ENCODE measurements at regions not wholly inside any gene's neighbourhood (a gene's known extent, or its start where the extent isn't known, plus 50 kb on each side); places are given as distances from the start of the nearest gene placed in this dataset.

DNA sequence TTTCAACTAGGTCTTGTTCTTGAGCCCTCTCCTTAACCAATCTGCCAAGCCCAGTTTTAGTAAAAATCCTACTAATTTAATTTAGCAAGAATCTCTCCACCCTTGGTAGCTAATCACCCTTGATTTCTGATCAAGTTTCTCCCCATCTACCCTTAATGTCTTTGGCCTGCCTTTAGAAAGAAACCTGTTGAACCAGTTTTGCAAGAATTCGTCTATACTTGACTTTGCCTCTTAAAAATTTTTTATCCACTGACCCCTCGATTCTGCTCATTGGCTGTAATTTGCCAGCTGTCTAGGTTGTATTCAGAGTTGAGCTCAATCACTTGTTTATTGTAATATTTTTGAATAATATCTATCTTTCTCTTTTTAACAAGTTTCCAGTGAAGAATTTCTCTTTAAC is 1138.5 kb downstream of the CDH11 start:
- DNase-seq = no peak

DNA sequence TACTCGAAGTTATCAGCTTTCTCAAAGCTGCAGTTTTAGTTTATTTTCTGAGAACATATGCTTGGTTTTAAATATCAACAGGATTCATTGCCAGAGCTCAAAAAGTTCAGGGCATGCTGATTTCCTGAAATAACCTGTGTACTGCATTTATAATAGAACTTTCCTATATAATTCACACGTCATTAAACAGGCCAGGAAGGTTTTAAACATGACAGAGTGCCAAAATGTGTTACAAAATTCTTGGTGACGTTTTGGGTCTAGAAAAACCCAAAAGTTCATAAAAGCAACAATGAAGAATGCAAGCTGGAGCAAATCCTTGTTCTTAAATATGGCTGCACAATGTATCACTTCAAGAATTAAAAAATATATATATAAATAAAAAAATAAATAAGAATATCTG is 1139.1 kb downstream of the CDH11 start:
- DNase-seq = no peak

DNA sequence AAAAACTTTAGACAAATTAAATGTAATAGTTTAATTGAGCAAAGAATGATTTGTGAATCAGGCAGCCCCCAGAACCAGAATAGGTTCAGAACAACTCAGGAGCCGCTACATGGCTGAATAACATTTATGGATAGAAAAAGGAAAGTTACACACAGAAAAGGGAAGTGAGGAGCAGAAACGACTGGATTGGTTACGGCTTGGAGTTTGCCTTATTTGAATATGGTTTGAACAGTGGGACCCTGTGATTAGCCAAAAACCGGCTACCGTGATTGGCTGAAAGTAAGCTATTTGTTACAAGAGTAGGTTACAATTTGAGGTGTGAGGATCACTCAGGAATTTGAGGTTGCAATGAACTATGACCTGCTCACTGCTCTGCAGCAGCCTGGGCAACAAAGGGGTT is 1139.8 kb downstream of the CDH11 start:
- DNase-seq = no peak

DNA sequence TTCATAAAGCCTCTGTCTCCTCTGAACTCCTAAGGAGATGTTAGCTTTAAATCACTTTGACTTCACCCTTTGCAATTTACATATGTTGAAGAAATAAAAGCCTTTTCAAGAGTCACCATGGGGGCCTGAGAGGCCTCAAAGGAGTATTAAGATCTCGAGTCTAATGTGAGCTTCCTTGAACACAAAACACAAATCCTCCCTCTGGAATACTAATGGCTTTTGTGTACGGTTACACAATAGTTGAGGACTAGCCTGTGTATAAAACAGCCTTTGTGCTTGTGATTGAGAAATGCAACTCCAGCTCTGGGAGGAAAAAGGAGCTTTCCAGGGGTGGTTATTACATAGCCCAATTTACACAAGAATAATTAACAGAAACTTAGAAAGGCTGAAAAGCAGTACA is 1140.2 kb downstream of the CDH11 start:
- DNase-seq = no peak

DNA sequence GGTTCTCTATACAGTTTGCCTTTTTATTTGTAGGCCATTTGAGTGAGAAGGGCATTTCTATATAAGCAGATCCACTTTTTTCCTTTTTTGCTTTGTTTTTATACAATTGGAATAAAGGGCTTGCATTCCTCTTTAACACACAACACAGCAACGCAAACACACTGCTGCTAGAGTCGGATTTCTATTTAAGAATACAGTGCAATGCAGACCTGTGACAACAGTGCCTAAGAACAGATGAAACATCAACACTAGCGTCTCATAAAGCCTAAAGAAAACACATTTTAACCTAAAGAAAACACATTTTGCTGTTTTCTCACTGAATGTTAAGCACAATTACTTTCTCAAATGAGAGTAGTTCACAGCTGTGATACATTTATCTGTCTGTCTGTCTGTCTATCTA is 1141.1 kb downstream of the CDH11 start:
- DNase-seq = no peak

DNA sequence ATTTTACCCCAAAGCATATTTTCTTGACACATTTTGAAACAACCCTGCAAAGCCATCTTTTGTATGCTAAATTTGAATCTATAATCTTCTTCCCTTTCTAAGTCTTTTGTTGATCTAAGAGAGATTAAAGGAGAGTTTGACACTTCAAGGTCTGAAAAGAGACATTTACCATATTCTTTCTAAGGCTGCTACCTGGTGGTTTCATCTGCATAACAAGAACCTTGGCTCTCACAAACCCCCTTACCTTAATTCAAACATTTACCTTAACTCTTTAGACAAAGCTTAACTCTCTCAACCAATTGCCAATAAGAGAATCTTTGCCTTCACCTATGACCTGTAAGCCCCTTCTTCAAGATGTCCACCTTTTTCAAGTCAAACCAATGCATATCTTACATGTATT is 1143.6 kb downstream of the CDH11 start:
- no peak for DNase-seq

DNA sequence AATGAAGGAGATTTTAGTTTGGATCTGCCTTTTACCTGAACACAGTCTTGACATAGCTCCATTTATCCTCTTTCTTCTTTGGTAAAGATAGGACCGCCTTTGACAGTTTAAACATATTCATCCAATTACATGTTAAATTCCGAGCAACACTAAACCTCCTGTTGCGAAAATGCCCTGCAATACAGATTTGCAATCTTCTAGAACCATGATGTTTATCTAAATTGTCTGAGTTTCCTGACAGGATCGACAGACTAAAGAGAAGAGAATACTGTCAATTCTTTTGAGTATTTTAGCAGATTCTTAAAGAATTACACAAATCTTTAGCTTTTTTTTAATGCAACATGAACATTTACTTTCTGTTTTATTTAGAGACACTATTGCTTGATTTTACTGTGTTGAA is 1145.5 kb downstream of the CDH11 start:
- no peak for DNase-seq

DNA sequence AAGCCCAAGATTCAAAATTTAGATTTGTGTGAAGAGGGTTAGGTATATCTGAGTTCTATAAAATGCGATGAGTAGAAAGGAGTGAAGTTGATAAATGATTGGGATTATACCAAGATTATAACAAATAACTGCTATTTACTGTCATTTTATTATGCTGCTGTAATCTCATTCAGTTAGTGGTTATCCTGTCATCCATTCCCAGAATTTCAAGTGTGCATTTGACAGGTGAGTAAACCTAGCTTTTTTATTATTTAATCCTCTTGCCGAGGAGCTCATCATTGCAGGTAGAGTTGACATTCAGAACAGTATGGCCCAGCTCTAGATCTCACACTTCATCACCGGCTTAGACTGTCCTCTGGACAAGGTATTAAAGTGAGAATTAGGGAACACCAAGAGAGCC is 1146.2 kb downstream of the CDH11 start:
- no peak for DNase-seq

DNA sequence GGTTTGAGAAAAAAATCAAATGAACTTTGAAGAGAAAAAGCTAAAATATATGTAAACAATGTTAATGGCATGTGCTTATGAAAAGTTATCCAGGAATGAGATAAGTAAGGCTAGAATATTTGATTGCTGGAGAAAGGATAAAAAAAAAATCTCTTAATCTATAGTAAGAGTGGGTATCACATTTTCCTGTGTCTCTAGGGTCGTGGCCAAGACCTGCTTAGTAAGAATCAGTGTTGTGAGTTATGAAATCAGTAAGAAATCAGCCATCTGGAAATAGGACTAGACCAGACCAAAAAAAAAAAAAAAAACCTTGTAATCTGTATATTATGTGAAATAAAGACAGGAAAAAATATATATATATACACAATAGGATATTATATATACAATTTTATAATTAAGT is 1153.9 kb downstream of the CDH11 start:
- no peak for DNase-seq

DNA sequence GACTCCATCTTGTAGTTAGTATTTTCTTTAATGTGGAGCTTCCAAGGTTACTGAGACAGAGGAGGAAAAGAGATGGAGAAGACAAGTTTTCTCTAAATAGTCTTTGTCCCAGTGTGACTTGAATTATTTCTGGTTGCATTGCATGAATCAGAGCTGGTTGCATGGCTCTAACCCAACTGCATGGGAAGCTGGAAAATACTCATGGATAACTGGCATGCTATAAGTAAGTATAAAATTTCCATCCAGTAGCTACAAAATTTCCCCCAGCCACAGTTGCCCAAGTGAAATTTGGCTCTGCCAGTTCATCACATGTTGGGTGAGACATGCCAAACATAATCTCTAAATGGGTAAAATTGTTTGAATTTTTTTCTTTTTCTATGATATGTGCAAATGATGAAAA is 1161.5 kb downstream of the CDH11 start:
- no peak for DNase-seq

DNA sequence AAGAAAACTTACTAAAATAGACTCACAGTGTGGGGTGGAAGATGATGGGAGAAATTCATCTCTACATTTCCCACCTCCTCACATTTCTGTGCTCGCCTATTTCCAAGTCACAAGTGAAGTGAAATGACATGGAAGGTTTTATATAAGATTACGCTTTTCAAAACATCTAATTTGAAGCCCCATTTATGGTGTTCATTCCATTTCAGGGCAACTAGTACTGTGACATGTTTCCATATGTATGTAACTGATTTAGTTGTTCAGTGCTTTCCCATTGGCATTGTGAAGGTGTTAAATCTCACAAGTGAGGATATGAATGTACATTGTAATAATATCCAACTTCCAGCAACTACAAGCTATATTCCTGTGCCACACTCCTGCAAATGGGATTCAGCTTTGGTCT is 1174.8 kb downstream of the CDH11 start:
- no peak for DNase-seq

DNA sequence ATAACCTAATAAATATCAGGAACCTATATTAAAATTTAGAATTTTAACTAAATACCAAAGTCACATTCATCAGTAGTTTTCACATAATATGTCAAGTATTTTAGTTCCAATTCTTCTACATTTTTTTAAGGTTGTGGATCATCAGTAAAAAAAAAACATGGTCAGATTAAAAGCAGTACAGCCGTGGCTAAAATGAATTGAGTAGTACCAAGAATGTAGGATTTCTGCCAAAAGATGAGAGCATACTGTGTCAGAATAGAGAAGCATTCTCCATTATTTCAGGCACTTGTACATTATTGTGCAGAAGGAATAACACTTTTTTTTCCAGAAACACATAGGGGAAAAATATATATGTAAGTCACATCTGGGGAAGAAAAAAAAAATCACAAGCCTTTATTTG is 1176.1 kb downstream of the CDH11 start:
- no peak for DNase-seq

DNA sequence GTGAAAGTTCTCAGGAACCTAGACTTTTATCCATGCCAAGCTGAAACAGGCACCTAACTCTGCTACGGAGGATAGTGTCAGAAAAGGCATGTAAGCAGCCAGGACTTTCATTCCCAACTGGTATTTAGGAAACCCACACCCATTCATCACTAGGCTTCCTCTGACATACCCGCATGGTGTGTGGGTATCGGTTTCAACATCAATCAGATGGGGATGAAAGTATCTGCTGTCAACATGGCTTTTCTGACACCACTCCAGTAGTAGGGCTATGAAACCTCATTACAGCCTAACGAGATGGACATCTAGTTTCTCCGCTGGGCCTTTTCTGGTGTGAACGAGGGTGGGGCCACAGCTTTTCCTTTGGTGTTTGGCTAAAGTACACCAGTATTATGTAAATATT is 1178.3 kb downstream of the CDH11 start:
- DNase-seq = no peak

DNA sequence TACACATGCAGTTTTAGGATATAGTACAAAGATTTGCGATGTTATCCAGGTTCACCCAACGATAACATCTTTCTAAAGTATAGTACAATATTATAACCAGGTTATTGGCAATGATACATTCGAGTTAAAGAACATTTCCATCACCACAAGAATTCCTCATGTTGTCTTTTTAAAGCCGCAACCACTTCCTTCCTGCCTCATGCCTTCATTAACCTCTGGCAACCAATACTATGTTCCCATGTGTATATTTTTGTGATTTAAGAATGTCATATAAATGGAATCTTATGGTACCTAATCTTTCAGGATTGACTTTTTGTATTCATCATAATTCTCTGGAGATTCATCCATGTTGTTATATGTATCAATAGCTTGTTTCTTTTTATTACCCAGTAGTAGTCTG is 1183.2 kb downstream of the CDH11 start:
- no peak for DNase-seq

DNA sequence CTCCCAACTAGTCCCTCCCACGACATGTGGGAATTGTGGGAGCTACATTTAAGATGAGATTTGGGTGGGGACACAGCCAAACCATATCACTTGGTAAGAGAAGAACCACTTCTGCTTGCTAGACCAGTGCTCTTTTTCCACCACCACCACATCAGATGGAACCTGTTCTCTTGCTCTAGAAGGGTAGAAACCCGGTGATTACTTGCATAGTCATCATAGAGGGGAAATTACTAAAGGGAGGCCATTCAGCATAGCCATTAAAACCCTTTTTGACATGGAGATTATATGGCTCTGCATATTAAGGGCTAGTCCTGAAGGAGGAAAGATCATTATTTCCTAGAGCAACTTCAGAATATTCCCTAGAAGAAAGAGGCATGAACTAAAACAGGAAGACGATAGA is 1188.0 kb downstream of the CDH11 start:
- no peak for DNase-seq

DNA sequence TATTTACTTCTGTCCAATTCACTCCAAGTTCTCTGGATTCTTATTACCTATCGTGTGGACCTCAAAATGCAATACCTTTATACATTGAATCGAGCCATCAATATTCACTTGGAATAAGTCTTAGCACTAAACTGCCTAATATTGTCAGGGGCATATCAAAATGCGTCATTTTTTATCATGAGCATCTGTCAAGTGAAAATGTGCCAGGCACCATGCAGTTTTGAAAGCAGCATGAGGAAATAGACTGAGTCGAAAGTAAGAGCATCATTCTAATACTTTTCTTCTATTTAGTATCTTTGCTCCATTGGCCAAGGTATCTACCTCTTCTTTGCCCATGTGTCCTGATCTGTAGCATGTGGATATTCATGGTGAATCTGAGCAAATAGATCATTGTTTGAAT is 1193.4 kb downstream of the CDH11 start:
- DNase-seq = no peak

DNA sequence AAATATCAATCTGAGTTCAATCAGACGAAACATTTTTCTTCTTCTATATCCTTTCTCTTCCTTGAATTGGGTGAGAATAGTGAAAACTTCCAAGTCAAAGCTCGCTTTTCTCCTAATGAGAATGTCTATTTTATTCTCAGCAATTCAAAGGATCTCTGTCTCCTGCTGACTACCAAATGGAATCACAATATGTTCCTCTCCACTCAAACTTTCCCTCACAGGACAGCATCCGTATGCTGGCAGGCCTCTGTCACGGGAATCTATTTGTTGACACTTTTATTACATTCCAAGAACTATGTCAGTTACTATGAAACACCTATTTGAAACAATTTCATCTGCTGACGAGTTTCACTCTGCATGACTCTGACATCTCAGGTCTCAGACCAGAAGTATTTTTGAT is 1196.6 kb downstream of the CDH11 start:
- DNase-seq = no peak

DNA sequence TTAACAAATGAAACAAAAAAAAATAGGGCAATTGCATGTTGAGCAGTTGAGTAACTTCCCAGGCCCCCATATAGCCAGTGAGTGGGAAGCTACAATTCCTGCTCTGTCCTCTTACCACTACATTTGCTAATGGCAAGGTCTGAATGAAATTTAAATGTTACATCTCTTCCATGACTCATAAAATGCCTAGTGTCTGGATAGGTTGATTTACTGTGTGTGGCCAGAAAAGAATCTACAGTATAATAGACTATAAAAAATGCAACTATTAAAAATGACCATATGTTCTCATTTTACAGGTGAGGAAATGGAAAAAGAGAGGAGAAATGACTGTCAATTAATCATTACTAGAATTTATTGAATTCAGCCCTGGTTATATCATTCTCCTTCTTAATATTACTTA is 1199.3 kb downstream of the CDH11 start:
- DNase-seq = no peak

DNA sequence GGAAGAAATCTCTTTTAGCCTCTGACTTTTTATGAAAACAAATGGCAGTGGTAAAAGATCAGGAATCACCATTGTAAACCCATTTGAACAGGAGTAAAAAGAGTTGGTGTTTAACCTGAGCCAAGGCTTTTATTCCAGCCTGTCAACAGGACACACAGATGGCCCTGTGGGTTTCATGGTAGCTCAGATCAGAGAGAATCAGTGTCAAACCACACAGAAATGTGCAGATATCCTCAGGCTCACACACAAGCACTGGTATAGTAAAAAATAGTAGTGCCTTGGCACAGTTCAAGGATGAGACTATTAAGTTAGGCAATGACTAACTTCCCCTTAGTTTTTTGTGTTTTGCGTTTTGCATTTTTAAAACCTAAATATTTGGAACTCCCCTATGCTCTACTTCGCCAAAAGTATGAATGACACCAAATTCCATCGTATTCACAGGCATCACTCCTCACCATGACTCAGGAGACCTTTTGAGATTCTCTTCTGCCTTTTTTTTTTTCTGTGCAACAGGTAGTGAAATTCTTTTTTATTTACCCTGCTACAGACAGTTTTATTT is 1200.0 kb downstream of the CDH11 start:
- no peak for DNase-seq

DNA sequence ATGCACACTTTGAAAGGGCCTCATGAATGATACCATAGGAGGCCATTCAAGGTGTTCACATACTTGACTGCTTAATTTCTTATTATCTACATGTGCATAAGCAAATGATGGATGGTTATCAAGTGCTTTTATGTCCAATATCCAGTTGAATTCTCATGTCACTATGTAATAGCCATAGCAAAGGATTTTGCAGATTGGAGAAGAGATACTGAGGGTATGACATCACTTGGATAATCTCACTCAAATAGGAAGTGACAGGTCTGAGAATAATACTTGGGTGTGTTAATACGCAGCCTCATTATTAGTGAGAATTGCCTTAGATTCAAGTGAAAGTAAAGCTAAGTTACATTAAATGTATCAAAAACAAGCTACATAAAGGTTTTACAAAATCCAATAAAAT is 1208.6 kb downstream of the CDH11 start:
- no peak for DNase-seq

DNA sequence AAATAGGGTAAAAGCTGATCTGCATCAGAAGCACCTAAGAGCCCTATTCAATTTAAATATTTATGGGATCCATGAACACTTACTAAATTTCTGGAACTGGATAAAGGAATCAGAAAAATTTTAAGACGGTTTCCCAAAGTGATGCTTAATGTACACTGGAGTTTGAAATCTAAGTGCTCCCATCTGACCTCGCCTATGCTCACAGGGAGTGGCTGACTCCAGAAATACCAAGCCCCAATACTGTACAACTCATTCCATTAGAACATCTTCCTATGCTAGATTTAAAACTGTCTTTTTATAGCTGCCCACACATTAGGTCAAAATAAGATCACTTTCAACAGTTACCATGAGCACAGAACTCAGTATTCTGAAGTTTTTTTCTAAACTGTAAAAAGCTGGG is 1214.6 kb downstream of the CDH11 start:
- no peak for DNase-seq

DNA sequence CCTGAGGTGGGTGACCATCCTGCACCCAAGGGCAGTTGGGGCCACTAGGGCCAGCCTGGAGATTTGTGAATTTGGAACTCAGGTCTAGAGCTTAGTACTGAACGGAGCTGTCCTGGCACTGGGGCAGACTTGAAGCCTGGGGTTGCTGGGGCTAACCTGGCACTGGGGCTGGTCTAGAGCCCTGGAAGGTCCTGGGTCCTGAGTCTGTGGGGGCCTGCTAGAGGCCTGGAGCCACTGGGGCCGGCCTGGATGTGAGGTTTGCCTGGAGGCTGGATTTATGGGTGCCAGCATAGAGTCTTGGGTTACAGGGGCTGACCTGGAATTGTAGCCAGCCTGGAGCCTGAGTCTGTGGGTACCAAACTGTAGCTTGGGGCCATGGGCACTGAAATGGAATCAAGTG is 1216.9 kb downstream of the CDH11 start:
- no peak for DNase-seq

DNA sequence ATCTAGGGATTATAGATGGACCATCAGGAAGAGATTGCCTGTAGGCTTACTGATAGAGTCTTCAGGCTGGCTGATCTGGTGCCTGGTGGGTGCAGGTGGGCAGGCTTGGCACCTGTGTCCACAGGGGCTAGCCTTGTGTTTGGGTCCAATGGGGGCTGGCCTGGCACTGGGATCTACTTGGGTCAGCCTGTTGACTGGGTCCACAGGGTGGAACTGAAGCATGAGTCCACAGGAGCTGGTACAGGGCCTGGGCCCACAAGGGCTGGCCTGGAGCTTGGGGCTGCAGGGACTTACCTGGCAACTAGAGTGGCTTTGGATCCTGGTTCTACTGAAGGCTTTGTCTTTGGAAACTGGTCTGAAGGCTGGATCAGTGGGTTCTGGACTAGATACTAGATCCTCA is 1217.7 kb downstream of the CDH11 start:
- no peak for DNase-seq

DNA sequence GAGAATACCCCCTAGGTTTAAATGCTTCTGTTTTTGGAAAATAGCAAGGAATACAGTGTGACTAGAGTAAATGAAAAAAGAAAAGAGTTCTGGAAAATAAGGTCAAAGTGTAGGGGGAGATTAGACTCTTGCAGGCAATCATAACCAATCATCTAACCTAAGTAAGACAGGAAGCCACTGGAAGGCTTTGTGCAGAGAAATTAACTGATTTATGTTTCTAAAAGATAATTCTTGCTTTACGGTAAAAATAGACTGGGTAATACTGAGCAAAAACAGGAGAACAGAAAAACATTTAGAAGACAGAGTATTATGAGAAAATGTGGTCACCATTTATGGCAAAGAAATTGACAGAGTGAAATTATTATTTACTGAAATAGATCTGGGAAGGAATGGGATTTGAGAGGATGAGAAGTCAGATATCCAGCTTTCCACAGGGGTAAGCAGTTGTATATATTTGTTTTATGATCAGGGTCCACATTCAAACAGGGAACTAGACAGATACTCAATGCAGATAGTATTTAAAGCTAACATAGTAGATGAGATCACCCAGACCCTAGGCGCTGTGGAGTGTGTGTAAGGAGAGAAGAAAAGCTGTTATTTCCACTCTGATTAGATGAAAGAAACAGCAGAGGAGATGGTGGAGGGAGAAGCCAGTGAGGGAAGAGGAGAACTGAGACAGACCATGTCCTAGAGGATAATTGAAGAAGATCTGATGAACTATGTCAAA is 1225.3 kb downstream of the CDH11 start:
- DNase-seq = no peak

DNA sequence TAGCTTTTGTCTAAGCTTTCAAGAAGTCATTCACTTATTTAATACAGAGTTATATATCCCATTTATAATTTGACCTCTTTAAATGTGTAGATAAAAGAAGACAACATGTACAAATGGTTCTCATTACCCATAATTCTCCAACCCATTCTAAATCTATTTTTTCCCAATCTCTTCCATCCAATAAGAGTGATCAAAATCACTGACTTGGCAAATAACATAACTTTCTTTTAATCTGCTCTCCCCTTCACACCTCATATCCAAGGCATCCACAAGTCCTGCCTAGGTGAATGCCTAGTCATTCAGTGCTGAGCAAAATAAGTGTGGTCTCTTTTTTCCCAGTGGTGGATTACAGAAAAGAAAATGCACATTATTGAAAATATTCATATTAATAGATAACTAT is 1231.1 kb downstream of the CDH11 start:
- DNase-seq = no peak

Data from stimulated activated CD4-positive, alpha-beta T cell treated with anti-CD3 and anti-CD28 coated beads, Interleukin-4, amount 100 ng/mL, for 4 hours (primary cell).